Loucy (cell line): ENCODE measurements at regions not wholly inside any gene's neighbourhood (a gene's known extent, or its start where the extent isn't known, plus 50 kb on each side); places are given as distances from the start of the nearest gene placed in this dataset.

ENCODE experiments used
- H2AFZ ChIP-seq: fragments of 200-600 bp; sonication (generic); 2 replicates; pipeline ENCODE4 v1.6.0; 2016; ENCODE audit warnings: antibody characterized with exemption, mild to moderate bottlenecking, low read length, moderate library complexity
- H3F3A ChIP-seq: fragments of 200-600 bp; 2 replicates; pipeline ENCODE4 v1.6.0; 2016; ENCODE audit warnings: antibody characterized with exemption, low read depth, mild to moderate bottlenecking
- H3K27me3 ChIP-seq: fragments of 200-600 bp; sonication (generic); 2 replicates; pipeline ENCODE4 v1.6.1; 2014; ENCODE audit warnings: low read length, mild to moderate bottlenecking; ENCODE audit not compliant: insufficient read depth, poor library complexity, severe bottlenecking
- H3K36me3 ChIP-seq: fragments of 200-600 bp; sonication (generic); 2 replicates; pipeline ENCODE4 v1.6.1; 2016; ENCODE audit warnings: low read length; ENCODE audit not compliant: insufficient read depth
- H3K4me1 ChIP-seq: fragments of 200-600 bp; sonication (generic); 2 replicates; pipeline ENCODE4 v1.5.1; 2014; ENCODE audit warnings: low read length, mild to moderate bottlenecking; ENCODE audit not compliant: insufficient read depth, poor library complexity, severe bottlenecking
- H3K4me2 ChIP-seq: fragments of 200-600 bp; sonication (generic); 2 replicates; pipeline ENCODE4 v1.6.0; 2014; ENCODE audit warnings: antibody characterized with exemption, low read length, low read depth, mild to moderate bottlenecking; ENCODE audit not compliant: poor library complexity, severe bottlenecking
- H3K4me3 ChIP-seq: fragments of 200-600 bp; sonication (generic); 2 replicates; pipeline ENCODE4 v1.5.1; 2014; ENCODE audit warnings: low read length, mild to moderate bottlenecking, mixed read lengths; ENCODE audit not compliant: poor library complexity, severe bottlenecking
- H3K79me2 ChIP-seq: fragments of 200-600 bp; sonication (generic); 2 replicates; pipeline ENCODE4 v1.6.1; 2014; ENCODE audit warnings: low read length; ENCODE audit not compliant: insufficient read depth
- H3K9ac ChIP-seq: fragments of 200-600 bp; sonication (generic); 2 replicates; pipeline ENCODE4 v1.6.0; 2014; ENCODE audit warnings: mild to moderate bottlenecking, low read depth, low read length, moderate library complexity; ENCODE audit not compliant: poor library complexity, severe bottlenecking
- H3K9me2 ChIP-seq: fragments of 200-600 bp; sonication (generic); replicated peaks from 2 replicates; pipeline ENCODE4 v1.6.1; 2016; ENCODE audit warnings: low read depth, low read length, mixed read lengths
- H3K9me3 ChIP-seq: fragments of 200-600 bp; sonication (generic); 2 replicates; pipeline ENCODE4 v1.6.1; 2014; ENCODE audit warnings: mild to moderate bottlenecking, antibody characterized with exemption, low read length, low read depth; ENCODE audit not compliant: insufficient read depth
- H4K20me1 ChIP-seq: fragments of 200-600 bp; sonication (generic); 2 replicates; pipeline ENCODE4 v1.6.0; 2014; ENCODE audit warnings: antibody characterized with exemption, low read length, mild to moderate bottlenecking; ENCODE audit not compliant: insufficient read depth, poor library complexity, severe bottlenecking
- EZH2phosphoT487 ChIP-seq: fragments of 200-600 bp; IDR thresholded peaks from 2 replicates; pipeline ENCODE4 v1.6.1; 2018; ENCODE audit warnings: antibody characterized with exemption, mild to moderate bottlenecking, moderate library complexity, borderline replicate concordance
- TF ChIP-seq, protein P1 (sequence below): fragments of 200-600 bp; sonication (generic); conservative IDR thresholded peaks from 2 replicates; pipeline ENCODE4 v1.5.1; 2014; ENCODE audit warnings: mild to moderate bottlenecking, antibody characterized with exemption, low read length

DNA sequence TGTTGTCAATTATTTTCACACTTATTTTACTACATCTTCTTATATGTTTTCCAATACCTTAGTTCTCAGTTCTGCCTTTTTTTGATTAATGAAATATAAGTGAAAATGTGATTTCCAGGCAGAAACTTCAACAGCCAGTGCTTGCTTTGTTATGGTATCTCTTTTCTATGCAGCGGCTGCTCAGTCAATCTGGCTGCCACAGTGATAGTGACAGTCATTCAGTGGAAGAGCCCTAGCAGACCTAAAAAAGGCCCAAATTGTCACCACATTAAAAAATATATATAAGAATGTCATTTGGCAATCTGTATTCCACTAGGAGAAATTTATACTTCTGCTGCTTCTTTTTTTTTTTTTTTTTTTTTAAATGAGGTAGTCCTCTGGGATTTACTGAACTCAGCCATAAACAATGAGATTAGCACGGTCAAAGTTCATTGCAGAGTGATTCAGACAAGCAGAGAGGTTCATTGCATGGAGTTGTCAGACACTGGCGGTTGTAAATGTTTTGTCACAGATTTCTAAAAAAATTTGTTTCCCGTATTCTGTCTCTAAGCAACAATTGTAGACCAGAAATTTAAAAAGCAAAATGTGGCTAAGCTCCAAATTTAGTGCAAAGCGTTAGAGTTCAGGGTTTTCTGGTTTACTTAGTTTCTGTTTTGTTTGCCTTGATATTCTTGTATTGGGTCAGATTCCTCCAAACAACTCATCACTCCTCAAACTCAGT is 94.7 kb upstream of the PRR20A start:
- H3K9me3 ChIP-seq: no peaks in the 10 kb centered on the region
- H3K4me1 ChIP-seq: no peaks in the 10 kb centered on the region
- no peak overlapping the region for H2AFZ ChIP-seq
- H3K4me3 ChIP-seq: no peak overlapping the region
- no peak overlapping the region for H3K4me2 ChIP-seq
- H3F3A ChIP-seq: no peaks in the 10 kb centered on the region
- no peaks in the 10 kb centered on the region for H3K79me2 ChIP-seq
- H3K27me3 ChIP-seq: no peaks in the 10 kb centered on the region
- TF ChIP-seq, protein P1, sequence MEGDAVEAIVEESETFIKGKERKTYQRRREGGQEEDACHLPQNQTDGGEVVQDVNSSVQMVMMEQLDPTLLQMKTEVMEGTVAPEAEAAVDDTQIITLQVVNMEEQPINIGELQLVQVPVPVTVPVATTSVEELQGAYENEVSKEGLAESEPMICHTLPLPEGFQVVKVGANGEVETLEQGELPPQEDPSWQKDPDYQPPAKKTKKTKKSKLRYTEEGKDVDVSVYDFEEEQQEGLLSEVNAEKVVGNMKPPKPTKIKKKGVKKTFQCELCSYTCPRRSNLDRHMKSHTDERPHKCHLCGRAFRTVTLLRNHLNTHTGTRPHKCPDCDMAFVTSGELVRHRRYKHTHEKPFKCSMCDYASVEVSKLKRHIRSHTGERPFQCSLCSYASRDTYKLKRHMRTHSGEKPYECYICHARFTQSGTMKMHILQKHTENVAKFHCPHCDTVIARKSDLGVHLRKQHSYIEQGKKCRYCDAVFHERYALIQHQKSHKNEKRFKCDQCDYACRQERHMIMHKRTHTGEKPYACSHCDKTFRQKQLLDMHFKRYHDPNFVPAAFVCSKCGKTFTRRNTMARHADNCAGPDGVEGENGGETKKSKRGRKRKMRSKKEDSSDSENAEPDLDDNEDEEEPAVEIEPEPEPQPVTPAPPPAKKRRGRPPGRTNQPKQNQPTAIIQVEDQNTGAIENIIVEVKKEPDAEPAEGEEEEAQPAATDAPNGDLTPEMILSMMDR: no peak
- no peak for TF ChIP-seq EZH2phosphoT487
- H3K36me3 ChIP-seq: no peaks in the 10 kb centered on the region
- H3K9ac ChIP-seq: no peak overlapping the region
- no peaks in the 10 kb centered on the region for H4K20me1 ChIP-seq
- H3K9me2 ChIP-seq: no peaks in the 10 kb centered on the region

DNA sequence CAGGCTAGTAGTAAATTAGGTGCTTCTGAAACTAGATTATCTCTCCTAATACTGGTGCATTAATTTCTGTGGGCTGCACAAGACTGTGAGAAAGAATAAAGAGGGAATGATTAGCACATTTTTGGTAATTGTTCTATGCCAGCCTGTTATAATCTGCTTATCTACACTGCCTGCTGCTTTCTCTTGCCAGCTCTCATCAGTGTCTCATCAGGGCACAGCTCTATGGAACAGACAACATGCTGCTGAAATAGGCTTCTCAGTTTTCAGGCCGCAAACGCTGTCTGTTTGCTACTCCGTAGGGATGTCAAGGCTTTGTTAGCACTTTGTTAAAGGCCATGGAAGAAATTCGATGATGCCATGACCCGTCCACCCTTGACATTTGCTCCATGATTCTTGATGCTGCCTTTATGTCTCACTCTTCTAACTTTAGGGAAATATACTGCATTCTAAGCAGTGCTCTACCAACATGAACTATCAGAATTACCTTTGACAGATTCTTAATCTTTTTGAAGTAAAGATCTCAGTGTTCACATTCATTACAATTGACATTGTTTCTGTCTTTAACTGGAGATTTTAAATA is 84.0 kb upstream of the PRR20A start:
- Histone ChIP-seq H3K9ac (no peak overlapping the region), H2AFZ (no peak overlapping the region), H3K9me2 (no peaks in the 10 kb centered on the region), H3K4me1 (no peaks in the 10 kb centered on the region), H3K4me3 (no peak overlapping the region), H4K20me1 (no peaks in the 10 kb centered on the region), H3F3A (no peaks in the 10 kb centered on the region), H3K36me3 (no peaks in the 10 kb centered on the region), H3K79me2 (no peaks in the 10 kb centered on the region), H3K4me2 (no peak overlapping the region), H3K9me3 (no peaks in the 10 kb centered on the region), H3K27me3 (no peaks in the 10 kb centered on the region)
- TF ChIP-seq EZH2phosphoT487: no peak
- TF ChIP-seq, protein P1: no peak

DNA sequence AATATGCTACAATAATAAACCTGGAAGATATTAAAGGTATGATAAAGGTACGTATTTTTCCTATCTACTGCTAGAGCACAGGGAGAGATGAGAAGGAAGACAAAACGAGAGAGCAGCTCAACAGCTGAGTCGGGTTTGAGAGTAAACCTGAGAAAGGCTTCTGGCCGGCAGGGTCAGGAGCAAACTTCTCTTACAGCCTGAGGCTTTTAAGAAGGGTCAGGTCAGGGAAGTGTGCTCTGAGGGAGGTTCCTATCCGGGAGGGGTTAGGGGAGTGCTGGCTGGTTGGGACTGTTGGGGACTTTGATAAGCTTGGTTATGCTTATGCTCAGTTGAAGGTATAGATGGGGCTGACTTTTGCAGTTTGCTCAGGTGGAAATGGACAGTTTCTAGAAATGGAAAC is 77.7 kb upstream of the PRR20A start:
- no peak for TF ChIP-seq EZH2phosphoT487
- TF ChIP-seq, protein P1: no peak
- H2AFZ ChIP-seq: no peak overlapping the region
- no peaks in the 10 kb centered on the region for H3K9me2 ChIP-seq
- H3K4me1 ChIP-seq: no peaks in the 10 kb centered on the region
- H3K9me3 ChIP-seq: no peaks in the 10 kb centered on the region
- no peak overlapping the region for H3K4me2 ChIP-seq
- H3K27me3 ChIP-seq: no peaks in the 10 kb centered on the region
- no peaks in the 10 kb centered on the region for H3K79me2 ChIP-seq
- H3F3A ChIP-seq: no peaks in the 10 kb centered on the region
- H3K9ac ChIP-seq: no peak overlapping the region
- no peaks in the 10 kb centered on the region for H3K36me3 ChIP-seq
- no peaks in the 10 kb centered on the region for H4K20me1 ChIP-seq
- H3K4me3 ChIP-seq: no peak overlapping the region
